Tibial nerve (tissue), 4 donors: ENCODE measurements at regions not wholly inside any gene's neighbourhood (a gene's known extent, or its start where the extent isn't known, plus 50 kb on each side); places are given as distances from the start of the nearest gene placed in this dataset.
"Not testable (repeated sequence)": the region's sequence is repeated elsewhere in the genome, so short reads cannot be mapped to it uniquely, and the experiment has no call there.

Experiments used
- CTCF ChIP-seq, 5 experiments: fragments of 200-600 bp in 3 of 5; fragments of 450-650 bp in 2 of 5; sonication (generic) in 3 of 5; IDR thresholded peaks; one replicate each; pipeline ENCODE4 v1.5.1; 2016 to 2019; ENCODE audit warnings: antibody characterized with exemption in 5 of 5, mild to moderate bottlenecking in 3 of 5, moderate library complexity in 2 of 5
- EP300 ChIP-seq, 2 donors: sonication (generic); formaldehyde crosslinking; IDR thresholded peaks; one replicate each; pipeline ENCODE4 v1.6.1; 2017; ENCODE audit warnings: antibody characterized with exemption in 2 of 2, mild to moderate bottlenecking in 1 of 2
- POLR2A ChIP-seq, 2 donors: fragments of 450-650 bp; IDR thresholded peaks; one replicate each; pipeline ENCODE4 v1.6.1; 2017; ENCODE audit warnings: antibody characterized with exemption in 2 of 2, mild to moderate bottlenecking in 2 of 2, moderate library complexity in 2 of 2

- TF ChIP-seq CTCF, EP300, POLR2A (IDR thresholded peaks at IDR 0.05): not testable (repeated sequence)
These were observed 290.3 kb upstream of the CELF2 start for GRCh38 chr10:10727411-10727810.
